ENCODE measurements at regions not wholly inside any gene's neighbourhood (a gene's known extent, or its start where the extent isn't known, plus 50 kb on each side); places are given as distances from the start of the nearest gene placed in this dataset.

DNA sequence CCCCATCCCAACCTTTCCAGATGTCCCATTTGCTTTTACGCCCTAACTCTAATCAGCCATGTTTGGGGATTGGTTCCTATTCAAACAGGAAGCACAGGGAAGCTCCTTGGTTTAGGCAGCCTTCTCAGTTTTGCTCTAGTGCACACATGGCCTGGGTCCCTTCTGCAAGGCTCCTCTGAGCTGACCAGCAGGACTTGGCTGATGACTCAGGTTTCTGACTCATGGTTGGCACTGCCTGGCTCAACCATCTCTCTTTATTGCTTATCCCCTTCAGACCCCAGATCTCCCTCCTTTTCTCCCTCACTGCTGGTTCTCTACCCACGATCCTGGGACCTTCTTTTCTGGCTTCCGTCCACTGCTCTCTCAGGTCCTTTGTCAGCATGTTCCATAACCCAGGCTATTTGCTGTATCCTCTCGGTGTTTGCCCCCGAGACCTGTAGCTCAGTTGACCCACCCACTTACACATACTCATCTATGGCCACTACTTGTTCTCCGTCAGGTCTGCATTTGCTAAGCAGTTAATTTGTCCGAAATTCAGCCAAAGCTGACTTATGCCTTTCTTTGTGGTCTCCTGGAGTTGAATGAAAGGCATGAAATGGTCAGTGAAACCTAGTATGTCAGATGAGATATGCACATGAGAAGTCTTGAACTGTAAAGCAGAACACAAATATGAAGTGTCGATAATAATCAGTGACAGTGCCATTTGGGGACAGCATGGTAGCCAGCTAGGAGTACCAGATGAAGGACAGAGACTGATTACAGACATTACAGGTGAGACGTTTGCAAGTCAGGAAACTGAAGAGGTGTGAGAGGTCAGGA, 323.5 kb upstream of the ROPN1 start:
- POLR2A ChIA-PET, result no interaction called here
- TF ChIP-seq, protein P1, sequence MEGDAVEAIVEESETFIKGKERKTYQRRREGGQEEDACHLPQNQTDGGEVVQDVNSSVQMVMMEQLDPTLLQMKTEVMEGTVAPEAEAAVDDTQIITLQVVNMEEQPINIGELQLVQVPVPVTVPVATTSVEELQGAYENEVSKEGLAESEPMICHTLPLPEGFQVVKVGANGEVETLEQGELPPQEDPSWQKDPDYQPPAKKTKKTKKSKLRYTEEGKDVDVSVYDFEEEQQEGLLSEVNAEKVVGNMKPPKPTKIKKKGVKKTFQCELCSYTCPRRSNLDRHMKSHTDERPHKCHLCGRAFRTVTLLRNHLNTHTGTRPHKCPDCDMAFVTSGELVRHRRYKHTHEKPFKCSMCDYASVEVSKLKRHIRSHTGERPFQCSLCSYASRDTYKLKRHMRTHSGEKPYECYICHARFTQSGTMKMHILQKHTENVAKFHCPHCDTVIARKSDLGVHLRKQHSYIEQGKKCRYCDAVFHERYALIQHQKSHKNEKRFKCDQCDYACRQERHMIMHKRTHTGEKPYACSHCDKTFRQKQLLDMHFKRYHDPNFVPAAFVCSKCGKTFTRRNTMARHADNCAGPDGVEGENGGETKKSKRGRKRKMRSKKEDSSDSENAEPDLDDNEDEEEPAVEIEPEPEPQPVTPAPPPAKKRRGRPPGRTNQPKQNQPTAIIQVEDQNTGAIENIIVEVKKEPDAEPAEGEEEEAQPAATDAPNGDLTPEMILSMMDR (IDR thresholded peaks at IDR 0.05; ENCODE audit: insufficient read depth in 1 of 2, low read depth in 1 of 2, low read length in 1 of 2, severe bottlenecking in 1 of 2, unreplicated experiment in 1 of 2), result no peak
- Histone ChIP-seq H3K27me3 (replicated peaks; ENCODE audit: control insufficient read depth, insufficient read depth, low read length) (no peaks in the 10 kb centered on the region), H3K4me1 (no peaks in the 10 kb centered on the region; the same call in 1 of the 2 replicates), H3K9me3 (no peaks in the 10 kb centered on the region), H3K4me3 (ENCODE audit: low read depth, low read length) (no peak overlapping the region), H3K36me3 (ENCODE audit: control insufficient read depth, insufficient read depth, low read length) (no peaks in the 10 kb centered on the region)
- intact Hi-C loops (cut with micrococcal nuclease; ENCODE audit: unreplicated experiment), result no loop called here
- Mint-ChIP-seq H3K36me3 (ENCODE audit: insufficient read depth, unreplicated experiment) (no peaks in the 10 kb centered on the region), H3K4me1 (ENCODE audit: low read depth, unreplicated experiment) (peaks cover 11% of the 10 kb centered on the region), H3K27ac (ENCODE audit: unreplicated experiment) (no peak overlapping the region), H3K9me3 (ENCODE audit: unreplicated experiment) (no peaks in the 10 kb centered on the region), H3K27me3 (ENCODE audit: insufficient read depth, unreplicated experiment) (no peaks in the 10 kb centered on the region), H3K4me3 (ENCODE audit: unreplicated experiment) (no peak overlapping the region)
- no peak for DNase-seq
- CTCF ChIA-PET, result no interaction called here
- BruUV-seq (replicated peaks), result no TSS peak

DNA sequence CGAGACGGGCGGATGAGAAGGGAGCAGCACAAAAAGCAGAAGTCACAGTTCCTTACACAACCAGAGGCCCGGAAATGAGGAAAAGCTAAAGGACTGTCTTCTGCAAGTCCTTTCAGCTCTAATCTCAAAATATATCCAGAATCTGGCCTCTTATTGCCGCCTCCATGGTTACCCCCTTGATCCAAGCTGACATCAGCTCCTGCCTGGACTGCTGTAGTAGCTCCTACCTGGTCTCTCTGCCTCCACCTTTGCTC, 324.0 kb upstream of the ROPN1 start:
- H3K4me3 ChIP-seq (ENCODE audit: low read depth, low read length), result no peak overlapping the region
- BruUV-seq (replicated peaks), result no TSS peak
- H3K27me3 ChIP-seq (replicated peaks; ENCODE audit: control insufficient read depth, insufficient read depth, low read length), result no peaks in the 10 kb centered on the region
- no peaks in the 10 kb centered on the region for H3K9me3 ChIP-seq
- no peaks in the 10 kb centered on the region for H3K36me3 ChIP-seq (ENCODE audit: control insufficient read depth, insufficient read depth, low read length)
- Mint-ChIP-seq H3K9me3 (ENCODE audit: unreplicated experiment) (no peaks in the 10 kb centered on the region), H3K36me3 (ENCODE audit: insufficient read depth, unreplicated experiment) (no peaks in the 10 kb centered on the region), H3K27ac (ENCODE audit: unreplicated experiment) (no peak overlapping the region), H3K27me3 (ENCODE audit: insufficient read depth, unreplicated experiment) (no peaks in the 10 kb centered on the region), H3K4me3 (ENCODE audit: unreplicated experiment) (no peak overlapping the region), H3K4me1 (ENCODE audit: low read depth, unreplicated experiment) (peaks cover 11% of the 10 kb centered on the region)
- CTCF ChIA-PET, result no interaction called here
- POLR2A ChIA-PET, result no interaction called here
- intact Hi-C loops (cut with micrococcal nuclease; ENCODE audit: unreplicated experiment), result no loop called here
- TF ChIP-seq, protein P1 (IDR thresholded peaks at IDR 0.05; ENCODE audit: insufficient read depth in 1 of 2, low read depth in 1 of 2, low read length in 1 of 2, severe bottlenecking in 1 of 2, unreplicated experiment in 1 of 2), result no peak
- H3K4me1 ChIP-seq, result no peaks in the 10 kb centered on the region; the same call in 1 of the 2 replicates
- DNase-seq, result no peak

DNA sequence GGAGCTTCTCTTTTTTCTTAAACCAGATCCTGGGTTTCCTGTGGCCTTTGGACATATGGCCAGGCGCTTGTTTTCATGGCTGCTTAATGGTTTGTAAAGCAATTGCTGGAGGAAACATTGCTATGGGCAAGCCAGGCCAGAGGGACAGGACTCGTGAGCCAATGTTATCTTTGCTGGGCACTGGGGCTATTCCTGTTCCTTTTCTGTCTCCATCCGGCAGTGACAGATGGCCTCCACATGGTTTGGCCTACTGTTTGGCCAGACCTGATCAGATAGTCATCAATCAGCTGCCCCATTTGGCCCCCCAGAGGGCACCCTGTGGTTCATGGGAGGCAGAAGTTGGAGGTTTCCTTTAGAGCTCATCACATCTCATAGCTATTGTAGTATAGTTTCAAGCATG, 326.1 kb upstream of the ROPN1 start:
- H3K4me3 Mint-ChIP-seq (ENCODE audit: unreplicated experiment), result no peak overlapping the region
- peaks cover 11% of the 10 kb centered on the region for H3K4me1 Mint-ChIP-seq (ENCODE audit: low read depth, unreplicated experiment)
- intact Hi-C loops (cut with micrococcal nuclease; ENCODE audit: unreplicated experiment), result no loop called here
- POLR2A ChIA-PET, result no interaction called here
- H3K4me1 ChIP-seq, result peaks cover 3% of the 10 kb centered on the region; the same call in 1 of the 2 replicates
- no peaks in the 10 kb centered on the region for H3K36me3 Mint-ChIP-seq (ENCODE audit: insufficient read depth, unreplicated experiment)
- BruUV-seq (replicated peaks), result no TSS peak
- H3K36me3 ChIP-seq (ENCODE audit: control insufficient read depth, insufficient read depth, low read length), result no peaks in the 10 kb centered on the region
- no peaks in the 10 kb centered on the region for H3K27me3 ChIP-seq (replicated peaks; ENCODE audit: control insufficient read depth, insufficient read depth, low read length)
- TF ChIP-seq, protein P1 (IDR thresholded peaks at IDR 0.05; ENCODE audit: insufficient read depth in 1 of 2, low read depth in 1 of 2, low read length in 1 of 2, severe bottlenecking in 1 of 2, unreplicated experiment in 1 of 2), result no peak
- H3K4me3 ChIP-seq (ENCODE audit: low read depth, low read length), result no peak overlapping the region
- H3K9me3 ChIP-seq, result no peaks in the 10 kb centered on the region
- H3K27ac Mint-ChIP-seq (ENCODE audit: unreplicated experiment), result no peak overlapping the region
- no peaks in the 10 kb centered on the region for H3K9me3 Mint-ChIP-seq (ENCODE audit: unreplicated experiment)
- no peaks in the 10 kb centered on the region for H3K27me3 Mint-ChIP-seq (ENCODE audit: insufficient read depth, unreplicated experiment)
- CTCF ChIA-PET, result interaction anchor here (1.0 kb wide), 1 partner anchor 285 kb away, joined by 8 read pairs; no protein-coding TSS in a partner anchor
- DNase-seq, result no peak
